Activated CD4-positive, alpha-beta T cell treated with anti-CD3 and anti-CD28 coated beads, Interleukin-2, amount 50 U/mL, for 24 hours (primary cell): ENCODE measurements at regions not wholly inside any gene's neighbourhood (a gene's known extent, or its start where the extent isn't known, plus 50 kb on each side); places are given as distances from the start of the nearest gene placed in this dataset.
"Not testable (repeated sequence)": the region's sequence is repeated elsewhere in the genome, so short reads cannot be mapped to it uniquely, and the experiment has no call there.

ENCODE experiments used
- DNase-seq, 2 donors: peaks; one replicate each; pipeline ENCODE4 v3.0.0-alpha.2; 2020; ENCODE audit warnings: low read depth in 1 of 2, low spot score in 1 of 2

DNA sequence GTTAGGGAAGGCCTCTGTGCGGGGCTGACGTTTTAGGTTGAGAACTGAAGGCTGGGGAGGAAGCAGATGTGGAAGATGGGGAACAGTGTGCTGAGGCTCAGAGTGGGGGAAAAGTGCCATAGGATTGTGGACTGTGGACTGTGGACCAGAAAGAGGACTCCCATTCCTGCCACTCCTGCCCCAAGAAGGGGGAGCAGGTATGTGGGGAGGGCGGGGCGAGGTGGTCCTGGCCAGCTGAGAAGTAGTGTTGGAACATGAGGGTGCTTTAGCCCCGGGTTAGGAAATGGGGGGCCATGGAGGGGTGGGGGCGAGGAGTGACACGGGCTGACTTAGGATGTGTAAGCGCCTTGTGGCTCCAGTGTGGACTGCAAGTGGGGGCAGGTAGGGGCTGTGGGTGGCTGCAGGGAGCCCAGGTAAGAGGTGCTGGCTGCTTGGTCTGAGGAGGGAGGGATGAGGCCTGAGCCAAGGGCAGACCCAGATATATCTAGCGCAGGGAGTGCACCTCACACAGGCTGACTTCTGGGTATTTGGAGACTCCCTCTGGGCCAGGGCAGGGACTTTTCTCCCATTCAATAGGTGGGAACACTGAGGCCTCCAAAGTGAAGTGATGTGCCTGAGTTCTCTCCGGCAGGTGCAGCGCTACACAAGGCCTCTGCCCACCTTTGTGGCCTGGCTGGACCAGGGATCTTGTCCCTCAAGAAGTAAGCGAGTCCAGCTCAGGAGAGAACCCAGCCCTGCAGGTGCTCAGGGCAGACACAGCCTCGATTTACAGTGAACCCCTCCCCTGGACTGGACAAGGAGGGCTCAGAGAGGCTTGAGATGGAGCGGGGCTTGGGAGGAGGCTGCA is 76.6 kb upstream of the TOX2 start:
- DNase-seq, result no peak

DNA sequence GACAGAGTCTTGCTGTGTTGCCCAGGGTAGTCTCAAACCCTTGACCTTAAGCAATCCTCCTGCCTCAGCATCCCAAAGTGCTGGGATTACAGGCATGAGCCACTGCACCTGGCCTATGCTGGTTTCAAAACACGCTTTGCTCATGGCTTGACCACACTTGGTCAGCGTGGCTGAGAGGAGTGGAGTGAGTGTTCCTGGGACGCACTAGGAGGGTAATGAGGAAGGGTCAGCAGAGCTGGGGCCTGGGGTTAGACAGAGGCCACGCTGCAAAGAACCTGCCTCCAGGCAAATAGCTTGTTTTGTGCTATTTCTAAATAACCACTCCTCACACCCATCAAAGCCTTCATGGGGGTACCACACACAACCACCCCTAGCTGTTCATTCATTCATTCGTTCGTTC is 77.9 kb upstream of the TOX2 start:
- DNase-seq, result no peak

DNA sequence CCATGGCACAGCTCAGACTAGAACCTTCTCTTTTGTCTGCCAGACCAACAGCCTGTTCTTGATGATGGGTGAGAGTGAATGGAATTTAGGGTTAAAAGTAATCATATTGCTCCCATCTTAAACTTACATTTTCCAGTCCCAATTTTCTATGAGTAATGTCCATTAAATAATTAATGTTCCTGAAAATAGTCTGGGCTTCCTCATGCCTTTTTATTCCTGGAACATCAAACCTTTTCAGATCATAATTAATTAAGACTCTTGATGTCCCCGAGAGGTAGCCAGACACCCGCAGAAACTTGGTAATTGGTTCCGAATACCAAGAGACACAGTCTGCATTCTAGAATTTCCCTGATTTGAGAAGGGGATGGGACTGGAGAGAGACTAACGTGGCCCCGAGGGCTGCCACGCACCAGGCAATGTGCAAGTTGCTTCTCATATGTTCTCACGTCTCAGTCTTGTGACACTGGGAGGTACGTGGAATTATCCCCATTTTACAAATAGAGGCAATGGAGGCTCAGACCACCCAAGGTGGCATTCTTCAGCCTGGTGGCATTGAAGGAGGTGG is 78.6 kb upstream of the TOX2 start:
- no peak for DNase-seq

DNA sequence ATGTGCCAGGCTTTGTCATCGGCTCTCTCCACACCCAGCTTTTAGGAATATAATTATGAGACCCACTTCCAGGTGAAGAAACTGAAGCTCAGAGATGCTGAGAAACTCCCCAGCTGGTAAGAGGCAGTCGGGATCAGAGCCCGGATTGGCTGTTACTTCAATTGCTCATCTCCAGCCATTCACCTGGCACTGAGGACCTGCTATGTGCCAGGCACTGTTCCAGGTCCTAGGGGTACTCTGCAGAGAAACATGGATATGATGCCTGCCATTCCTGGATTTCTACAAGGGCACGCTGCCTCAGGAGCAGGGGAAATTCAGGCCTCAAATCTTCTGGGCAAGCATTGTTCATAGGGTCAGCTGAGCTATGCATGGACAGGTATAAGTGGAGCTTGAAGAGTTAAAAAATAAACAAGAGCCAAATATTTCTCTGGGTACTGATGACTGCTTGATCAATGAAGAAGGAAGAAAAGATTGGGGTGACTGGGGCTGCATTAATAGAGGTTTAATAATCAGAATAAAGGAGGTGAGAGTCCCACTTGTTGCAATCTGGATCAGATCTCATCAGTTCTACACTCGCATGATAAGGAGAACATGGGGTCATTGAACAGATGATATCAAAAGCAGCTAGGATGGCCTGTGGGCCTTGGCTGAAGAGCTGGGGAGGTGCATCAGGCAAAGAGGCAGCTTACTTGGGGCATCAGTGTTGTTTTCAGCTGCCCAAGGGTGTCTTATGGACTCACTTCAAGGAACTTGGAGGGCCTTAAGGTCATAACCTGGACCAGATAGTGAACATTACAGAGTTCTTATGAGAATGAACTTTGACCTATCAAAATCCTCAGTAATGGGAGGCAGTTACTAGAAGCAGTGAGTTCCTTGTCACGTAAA is 80.9 kb upstream of the TOX2 start:
- DNase-seq, result no peak

DNA sequence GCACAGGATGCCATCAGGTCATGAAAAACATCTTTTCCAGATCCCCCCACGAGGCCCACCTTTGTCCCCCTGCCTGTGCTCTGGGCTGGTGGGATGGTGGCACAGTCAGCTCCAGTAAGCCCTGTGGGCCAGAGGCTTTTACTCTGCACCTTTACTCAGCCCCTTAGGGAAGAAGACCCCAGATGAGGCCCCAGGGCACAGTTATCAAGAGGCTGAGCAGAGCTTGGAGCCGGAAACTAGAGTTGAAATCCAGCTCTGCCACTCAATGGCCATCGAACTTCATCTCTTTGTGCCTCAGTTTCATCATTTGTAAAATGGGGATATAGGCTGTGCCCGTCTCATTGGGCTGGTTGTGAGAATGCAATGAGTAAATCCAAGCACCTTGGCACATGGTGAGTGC is 81.7 kb upstream of the TOX2 start:
- DNase-seq, result no peak

DNA sequence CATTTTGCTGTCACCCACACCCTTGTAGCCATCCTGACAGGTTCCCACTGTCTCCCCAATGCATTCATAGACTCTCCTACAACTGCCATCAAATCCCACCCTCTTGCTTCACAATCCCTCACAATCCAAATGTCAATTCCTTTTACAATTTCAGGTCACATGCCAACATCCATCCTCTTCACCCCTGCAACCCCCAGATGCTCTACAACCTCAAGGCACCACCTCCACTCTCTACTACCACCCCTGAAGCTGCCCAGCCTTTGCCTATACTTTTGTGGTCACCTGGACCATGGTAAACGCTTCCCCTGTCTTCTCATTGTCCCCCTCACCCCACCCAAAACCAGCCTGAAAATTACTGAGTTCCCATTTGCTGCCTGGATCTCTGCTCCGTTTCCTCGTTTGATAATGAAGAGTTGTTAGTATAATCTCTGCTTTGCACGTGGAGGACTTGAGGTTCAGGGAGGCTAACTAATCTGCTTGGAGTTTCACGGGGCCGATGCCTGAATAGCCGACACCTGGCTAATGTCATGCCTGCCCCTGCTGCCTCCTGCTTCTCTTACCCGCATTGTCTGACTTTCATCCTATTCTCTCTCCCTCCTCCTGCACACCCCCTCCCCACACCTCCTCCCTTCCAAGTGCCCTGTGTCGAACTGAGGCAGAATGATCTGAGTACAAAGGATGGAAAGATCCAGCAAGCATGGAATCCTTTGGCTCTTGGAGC is 82.4 kb upstream of the TOX2 start:
- DNase-seq, result no peak

DNA sequence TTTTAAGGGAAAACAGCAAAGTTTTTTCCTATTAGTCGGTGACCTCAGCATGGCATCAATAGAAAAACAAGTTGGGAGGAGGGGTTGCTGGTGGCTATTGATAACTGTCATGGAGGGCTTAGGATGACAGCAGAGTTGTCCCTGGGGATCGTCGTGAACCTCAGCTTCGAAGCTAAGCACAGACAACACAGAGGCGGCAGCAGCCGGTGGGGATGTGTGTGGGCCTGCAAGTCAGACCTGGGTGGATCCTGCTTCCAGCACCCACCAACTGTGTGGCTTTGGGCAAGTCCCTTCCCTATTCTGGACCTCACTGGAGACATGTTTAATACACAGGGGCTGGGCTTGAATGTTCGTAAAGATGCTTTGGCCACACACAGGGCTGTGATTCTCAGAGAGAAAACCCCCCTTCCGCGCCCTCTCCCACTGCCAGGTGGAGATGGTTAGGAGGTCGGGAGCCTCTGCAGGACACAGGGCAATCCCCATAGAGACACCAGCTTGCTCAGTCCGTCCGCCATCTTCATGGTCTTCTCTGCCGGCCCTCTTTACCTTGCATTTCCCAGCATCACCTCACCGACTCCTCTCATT is 83.1 kb upstream of the TOX2 start:
- DNase-seq, result no peak

DNA sequence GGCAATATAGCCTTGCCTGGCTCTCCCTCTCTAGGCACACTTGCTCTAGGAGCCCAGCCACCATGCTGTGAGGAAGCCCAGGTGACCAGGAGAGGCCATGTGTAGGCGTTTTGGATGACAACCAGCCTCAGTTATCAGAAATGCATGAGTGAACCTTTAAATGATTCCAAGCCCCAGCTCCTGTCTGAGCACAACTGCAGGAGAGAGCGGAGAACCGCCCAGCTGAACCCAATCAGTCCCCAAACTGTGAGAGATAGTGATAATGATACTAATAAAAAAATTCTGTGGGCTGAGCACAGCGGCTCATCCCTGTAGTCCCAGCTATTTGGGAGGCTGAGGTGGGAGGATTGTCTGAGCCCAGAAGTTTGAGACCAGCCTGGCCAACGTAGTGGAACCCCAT is 83.8 kb upstream of the TOX2 start:
- no peak for DNase-seq

DNA sequence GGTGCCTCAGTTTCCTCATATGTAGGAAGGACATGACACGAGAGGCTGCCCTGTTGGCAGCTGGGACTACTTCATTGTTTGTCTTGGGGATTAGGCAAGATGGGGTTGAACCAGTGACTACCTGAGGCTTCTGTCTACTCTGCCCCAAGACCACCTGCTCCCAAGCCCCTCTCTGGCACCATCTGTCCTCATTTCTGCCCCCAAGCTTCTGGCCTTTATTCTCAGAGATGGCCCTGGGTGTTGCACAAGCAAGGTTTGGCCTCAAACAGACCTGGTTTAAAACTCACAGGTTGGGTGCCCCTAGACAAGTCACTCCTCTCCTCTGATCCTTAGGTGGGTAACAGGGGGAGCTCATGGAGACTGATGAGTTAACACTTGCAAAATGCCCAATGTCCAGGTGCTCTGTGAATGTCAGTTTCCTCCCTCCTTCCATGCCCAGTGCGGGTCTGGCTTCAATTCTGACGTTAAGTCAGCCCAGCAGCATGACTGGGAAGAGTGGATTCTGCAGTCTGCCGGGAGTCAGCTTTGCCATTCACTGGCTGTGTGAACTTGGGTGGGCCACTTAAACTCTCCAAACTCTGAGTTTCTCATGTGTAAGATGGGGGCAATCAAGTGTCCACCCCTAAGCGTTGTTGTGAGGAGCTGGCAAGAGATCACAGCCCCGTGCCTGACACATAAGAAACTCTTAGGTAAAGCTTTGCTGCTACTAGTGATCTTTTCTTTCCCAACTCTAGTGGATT is 84.5 kb upstream of the TOX2 start:
- DNase-seq, result no peak

DNA sequence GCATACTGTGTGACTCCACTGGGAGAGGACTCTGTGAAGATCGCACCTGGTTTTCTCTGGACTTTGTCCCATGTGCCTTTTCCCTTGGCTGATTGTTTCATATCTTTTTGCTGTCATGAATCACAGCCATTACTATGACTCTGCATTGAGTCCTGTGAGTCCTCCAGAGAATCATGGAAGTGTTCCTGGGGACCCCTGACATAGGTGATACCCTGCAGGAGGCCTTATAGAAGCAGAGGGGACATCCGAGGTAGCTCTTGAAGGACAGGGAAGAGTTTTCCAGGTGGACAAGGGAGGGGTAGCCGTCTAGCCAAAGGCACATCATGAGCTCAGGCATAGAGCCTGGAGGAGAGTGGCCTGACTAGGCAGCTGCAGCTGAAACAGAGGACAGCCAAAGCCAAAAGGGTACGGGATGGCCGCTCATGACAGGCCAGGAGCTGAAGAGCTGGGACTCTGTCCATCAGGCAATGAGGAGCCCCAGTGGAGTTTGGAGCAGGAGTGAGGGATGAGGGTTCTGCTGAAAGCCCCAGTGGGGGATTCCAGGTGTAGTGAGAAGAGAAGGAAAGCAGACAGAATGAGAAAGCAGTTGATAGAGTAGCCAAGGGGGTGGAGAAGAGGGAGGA is 86.6 kb upstream of the TOX2 start:
- no peak for DNase-seq

DNA sequence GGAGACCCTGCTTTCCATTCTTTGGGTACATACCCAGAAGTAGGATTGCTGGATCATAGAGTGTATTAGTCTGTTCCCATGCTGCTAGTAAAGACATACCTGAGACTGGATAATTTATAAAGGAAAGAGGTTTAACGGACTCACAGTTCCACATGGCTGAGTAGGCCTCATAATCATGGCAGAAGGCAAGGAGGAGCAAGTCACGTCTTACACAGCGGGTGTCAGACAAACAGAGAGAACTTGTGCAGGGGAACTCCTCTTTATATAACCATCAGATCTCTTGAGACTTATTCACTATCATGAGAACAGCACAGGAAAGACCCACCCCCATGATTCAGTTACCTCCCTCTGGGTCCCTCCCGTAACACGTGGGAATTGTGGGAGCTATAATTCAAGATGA is 87.7 kb upstream of the TOX2 start:
- not testable (repeated sequence) for DNase-seq

DNA sequence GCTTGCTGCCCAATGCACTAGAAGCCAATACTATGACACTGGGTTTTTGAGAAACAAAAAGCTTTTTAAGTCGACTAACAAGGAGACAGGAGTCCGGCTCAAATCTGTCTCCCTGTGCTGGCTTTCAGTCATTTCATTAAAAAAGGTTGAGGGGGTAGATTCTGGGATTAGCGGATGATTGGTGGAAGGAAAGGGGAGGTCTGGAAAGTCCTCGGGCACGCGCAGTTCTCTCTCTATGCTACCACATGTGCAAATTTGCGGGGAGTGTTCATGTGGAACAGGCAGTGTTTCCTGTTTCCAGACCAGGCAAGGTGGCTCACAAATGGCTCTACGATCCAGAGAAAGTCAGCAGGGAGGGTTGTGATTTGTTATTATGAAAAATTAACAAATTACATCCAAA is 89.1 kb upstream of the TOX2 start:
- no peak for DNase-seq

DNA sequence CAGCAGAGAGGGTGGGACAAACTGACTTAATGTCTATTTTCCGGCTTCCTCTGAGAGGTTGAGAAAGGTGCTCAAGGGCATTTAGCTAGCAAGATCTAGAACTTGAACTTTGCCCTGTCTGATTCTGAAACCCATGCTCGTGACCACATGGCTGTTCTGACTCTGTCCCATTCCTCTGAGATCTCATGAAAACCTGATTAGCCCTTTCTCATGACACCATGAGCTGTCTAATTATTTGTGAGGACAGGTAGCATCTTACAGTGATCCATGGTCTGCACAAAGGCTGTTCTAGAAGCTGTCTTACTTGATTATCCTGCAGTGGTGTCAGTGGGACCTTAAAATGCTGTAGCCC is 89.6 kb upstream of the TOX2 start:
- DNase-seq, result no peak

DNA sequence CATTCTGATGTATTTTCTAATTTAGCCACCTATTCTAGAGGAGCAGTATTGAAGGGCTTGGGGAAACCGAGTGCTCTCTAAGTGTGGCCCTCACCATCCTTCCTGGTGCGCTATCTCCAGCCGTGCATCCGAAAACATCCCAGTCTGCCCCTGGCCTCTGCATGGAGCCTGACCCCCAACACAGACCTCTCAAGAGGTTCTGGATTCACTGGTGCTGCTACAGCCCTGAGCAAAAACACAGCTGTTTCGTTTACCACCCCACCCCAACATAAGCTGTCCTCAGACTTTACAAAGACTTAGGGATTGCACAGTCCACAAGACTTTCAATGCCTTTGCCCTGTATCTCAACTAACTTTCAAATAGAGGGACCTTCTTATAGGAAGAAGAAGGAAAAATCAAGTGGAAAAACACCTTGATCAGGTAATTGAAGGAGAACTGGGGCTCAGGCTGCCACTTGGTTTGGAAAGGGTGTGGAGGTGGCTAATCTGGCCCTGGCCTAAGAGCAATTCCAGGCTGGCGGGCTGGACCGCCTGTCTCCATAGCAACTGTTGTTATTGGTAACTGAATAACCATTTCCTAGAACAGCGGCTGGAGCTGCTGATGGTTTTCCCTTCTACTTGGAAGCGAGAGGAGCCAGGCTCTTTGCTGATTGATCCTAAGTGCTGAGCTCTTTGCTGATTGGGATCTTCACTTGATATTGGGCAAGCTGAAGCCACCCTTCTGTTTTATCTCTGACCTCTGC is 90.2 kb upstream of the TOX2 start:
- DNase-seq, result no peak

DNA sequence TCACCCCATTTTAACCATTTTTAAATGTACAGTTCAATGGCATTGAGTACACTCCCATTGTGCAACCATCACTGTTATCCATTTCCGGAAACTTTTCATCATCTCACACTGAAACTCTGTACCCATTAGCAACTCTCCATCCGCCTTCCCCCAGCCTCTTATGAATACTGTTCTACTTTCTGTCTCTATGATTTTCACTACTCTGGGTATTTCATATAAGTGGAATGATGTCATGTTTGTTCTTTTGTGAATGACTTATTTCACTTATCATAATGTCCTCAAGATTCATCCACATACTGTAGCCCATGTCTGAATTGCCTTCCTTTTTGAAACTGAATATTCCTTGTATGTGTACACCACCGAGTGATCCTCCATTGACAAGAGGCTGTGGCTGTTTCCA is 92.9 kb upstream of the TOX2 start:
- no peak for DNase-seq

DNA sequence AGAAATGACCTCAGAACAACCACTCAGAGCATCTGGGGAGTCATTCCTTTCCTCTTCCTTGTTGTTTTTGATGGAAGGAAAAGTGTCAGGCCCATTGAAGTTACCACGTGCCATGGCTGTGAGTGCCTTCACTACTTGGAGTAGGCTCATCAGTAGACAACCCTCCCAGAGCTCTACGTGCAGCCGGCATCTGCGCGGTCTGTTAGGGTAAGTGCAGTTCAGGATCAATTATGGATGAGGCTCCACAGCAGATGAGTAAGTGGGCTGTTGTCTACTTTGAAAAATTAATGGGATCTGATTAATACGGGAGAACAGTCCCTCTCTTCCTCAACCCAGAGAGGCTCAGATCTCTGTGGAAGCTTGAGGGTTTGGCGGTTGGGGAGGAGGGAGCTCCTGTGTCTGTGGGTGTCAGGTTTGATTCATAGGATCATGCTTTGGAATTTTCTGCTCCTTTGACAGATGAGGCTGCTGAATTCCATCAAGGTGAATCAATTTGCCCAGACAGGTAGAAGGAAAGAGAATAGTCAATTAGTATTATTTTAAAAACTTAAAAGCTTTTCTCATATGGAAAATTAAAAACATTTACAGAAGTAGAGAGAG is 93.8 kb upstream of the TOX2 start:
- DNase-seq, result no peak

DNA sequence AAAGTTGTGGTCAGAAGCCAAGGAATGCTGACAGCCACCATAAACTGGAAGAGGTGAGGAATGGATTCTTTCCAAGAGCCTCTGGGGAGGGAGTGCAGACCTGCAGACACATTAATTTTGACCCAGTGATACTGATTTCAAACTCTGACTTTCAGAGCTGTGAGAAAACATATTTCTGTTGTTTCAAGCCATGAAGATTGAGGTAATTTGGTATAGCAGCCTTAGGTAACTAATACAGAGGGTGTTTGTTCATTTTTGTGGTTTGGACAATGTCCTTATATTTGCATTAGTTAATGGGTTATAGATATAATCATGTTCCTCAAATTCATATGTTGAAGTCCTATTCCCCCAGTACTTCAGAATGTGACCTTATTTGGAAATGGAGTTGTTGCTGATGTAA is 85.4 kb upstream of the GTSF1L start:
- DNase-seq, result no peak

DNA sequence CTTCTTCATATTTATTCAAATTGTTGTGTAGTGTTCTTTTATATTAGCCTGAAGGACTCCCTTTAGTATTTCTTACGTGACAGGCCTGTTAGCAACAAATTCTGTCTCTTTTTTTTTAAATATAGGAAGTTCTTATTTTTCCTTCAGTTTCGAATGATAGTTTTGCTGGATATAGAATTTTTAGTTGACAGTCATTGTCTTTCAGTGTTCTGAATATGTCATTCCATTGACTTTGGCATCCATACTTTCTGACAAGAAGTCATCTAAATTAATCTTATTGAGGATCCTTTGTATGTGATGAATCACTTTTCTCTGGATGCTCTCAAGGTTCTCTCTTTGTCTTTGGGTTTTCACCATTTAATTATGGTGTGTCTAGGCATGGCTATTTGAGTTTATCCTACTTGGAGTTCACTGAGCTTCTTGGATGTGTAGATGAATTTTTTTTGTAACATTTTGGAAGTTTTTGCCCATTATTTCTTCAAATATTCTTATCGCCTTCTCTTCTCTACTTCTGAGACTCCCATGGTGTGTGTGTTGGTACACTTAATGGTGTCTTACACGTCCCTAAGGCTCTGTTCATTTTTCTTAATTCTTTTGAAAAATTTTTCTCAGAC is 82.5 kb upstream of the GTSF1L start:
- no peak for DNase-seq

DNA sequence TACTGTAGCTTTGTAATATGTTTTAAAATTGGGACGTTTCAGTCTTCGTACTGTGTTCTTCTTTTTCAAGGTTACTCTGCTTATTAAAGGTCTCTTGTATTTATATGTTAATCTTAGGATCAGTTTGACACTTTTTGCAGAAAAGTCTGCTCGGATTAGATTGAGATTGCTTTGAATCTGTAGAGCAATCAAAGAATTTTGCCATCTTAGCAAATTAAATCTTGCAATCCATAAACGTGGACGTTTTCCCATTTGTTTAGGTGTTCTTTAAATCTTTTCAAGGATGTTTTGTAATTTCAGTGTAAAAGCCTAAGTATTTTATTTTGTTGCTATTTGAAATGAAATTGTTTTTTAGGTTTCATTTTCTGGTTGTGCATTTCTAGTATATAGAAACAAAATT is 78.0 kb upstream of the GTSF1L start:
- DNase-seq, result no peak
